Right lobe of liver (tissue), 6 donors: ENCODE measurements at regions not wholly inside any gene's neighbourhood (a gene's known extent, or its start where the extent isn't known, plus 50 kb on each side); places are given as distances from the start of the nearest gene placed in this dataset.
A peak's percentile ranks its signal among the peaks of the same experiment; 100 is the strongest.

Experiments used
- ATAC-seq, 4 donors: fragments of 200-7000 bp; cut with Tn5 transposase; one replicate each; pipeline ENCODE4 v1.9.1; 2020; ENCODE audit warnings: mild to moderate bottlenecking in 4 of 4, moderate library complexity in 4 of 4
- DNase-seq, 3 donors: peaks; one replicate each; pipeline ENCODE4 v3.0.0-alpha.2; 2020
- H3K27ac ChIP-seq, 3 donors: fragments of 200-600 bp; one replicate each; pipeline ENCODE4 v1.8.0; 2022
- H3K27me3 ChIP-seq, 2 donors: fragments of 200-600 bp; one replicate each; pipeline ENCODE4 v1.8.0; 2022
- H3K36me3 ChIP-seq, 4 donors: fragments of 200-600 bp; sonication (generic) in 1 of 4; one replicate each; pipeline versions ENCODE4 v1.5.1 to v1.8.0; 2017 to 2022; ENCODE audit warnings: control low read depth in 1 of 4
- H3K4me1 ChIP-seq, 4 donors: fragments of 200-600 bp; sonication (generic) in 1 of 4; one replicate each; pipeline versions ENCODE4 v1.5.1 to v1.8.0; 2017 to 2022; ENCODE audit warnings: control low read depth in 1 of 4
- H3K4me3 ChIP-seq, 3 donors: fragments of 200-600 bp; one replicate each; pipeline ENCODE4 v1.8.0; 2022
- H3K9me3 ChIP-seq, 4 donors: fragments of 200-600 bp; sonication (generic) in 1 of 4; one replicate each; pipeline versions ENCODE4 v1.5.1 to v1.8.0; 2017 to 2022; ENCODE audit warnings: control low read depth in 1 of 4
- POLR2A ChIP-seq: fragments of 450-650 bp; IDR thresholded peaks from one replicate; pipeline ENCODE4 v1.6.1; 2017; ENCODE audit warnings: antibody characterized with exemption, mild to moderate bottlenecking
- WGBS: methylation state at CpG from one replicate; pipeline ENCODE4 v1.1.6; 2018; ENCODE audit warnings: low coverage, low lambda C conversion rate; ENCODE audit not compliant: insufficient coverage; ENCODE audit errors: missing lambda C conversion rate; 5-methylcytosine and 5-hydroxymethylcytosine counted together
- intact Hi-C, 2 donors: fragments of 100-400 bp; cut with DNase I; formaldehyde crosslinking; loops; one replicate each; pipeline versions ENCODE4 v1.11.2 to v1.14.1; 2022
- TF ChIP-seq, protein P1 (sequence below), 4 donors: fragments of 200-600 bp in 3 of 4; fragments of 450-650 bp in 1 of 4; IDR thresholded peaks; one replicate each; pipeline versions ENCODE4 v1.5.1 to v1.8.0; 2016 to 2022; ENCODE audit warnings: antibody characterized with exemption in 4 of 4, mild to moderate bottlenecking in 2 of 4
- donor health status: DM: no; HTN: yes; CAD: no.
- donor health status: DM: no; HTN: no; CAD: no.
- donor health status: DM: no; HTN: no; CAD: no.
- donor health status: DM: no; HTN: yes; CAD: no.
- donor health status: DM: no; HTN: yes; CAD: no.

DNA sequence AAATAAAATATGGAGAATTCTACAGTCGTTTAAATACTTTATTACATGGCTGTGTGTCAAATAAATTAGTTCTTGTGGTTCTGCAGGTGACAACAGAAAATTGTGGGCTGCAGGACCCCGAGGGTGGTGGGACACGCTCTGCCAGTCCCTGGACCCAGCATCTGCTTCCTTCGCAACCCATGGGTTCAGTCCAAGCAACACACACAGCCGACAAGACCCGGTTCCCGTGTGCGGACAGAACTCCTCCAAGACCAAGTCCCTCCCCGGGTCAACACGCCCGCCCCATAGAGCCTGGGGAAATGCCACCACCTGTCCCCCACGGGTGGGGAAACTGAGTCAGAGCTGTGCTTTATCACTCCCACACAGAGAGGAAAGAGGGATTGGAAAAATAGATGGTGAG is 238.9 kb downstream of the BRD1 start:
- peak in 1 of 3 donors; percentile 35 for DNase-seq
- intact Hi-C loops = no loop called here
- no peaks in the 10 kb centered on the region for H3K9me3 ChIP-seq

DNA sequence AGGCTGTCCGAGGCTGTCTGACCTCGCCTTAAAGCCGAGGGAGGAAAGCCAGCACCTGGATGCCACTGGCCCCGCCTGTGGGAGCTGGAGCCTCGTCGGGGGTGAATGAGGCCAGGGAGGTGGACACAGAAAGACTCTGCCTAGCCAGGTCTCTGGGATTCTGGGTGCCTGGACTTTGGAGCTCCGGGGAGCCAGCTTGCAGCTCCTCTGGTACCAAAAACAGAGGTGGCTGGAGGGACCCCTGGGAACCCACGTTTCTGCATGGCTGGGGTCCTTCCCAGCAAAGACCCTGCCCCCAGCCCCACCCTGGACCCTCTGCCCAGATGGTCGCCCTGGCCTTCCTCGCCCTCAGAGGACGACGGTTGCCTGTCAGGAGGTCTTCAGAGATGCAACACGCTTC is 239.7 kb downstream of the BRD1 start:
- H3K27me3 ChIP-seq = no peaks in the 10 kb centered on the region
- no peaks in the 10 kb centered on the region for H3K4me1 ChIP-seq
- peak in 2 of 3 donors; percentile 12 to 40 for DNase-seq
- H3K4me3 ChIP-seq = no peak overlapping the region
- H3K9me3 ChIP-seq = no peaks in the 10 kb centered on the region
- 67% methylated on average over 8 of the region's 13 CpGs for WGBS
- intact Hi-C loops = no loop called here
- no peaks in the 10 kb centered on the region for H3K36me3 ChIP-seq
- ATAC-seq = no peak
- TF ChIP-seq, protein P1, sequence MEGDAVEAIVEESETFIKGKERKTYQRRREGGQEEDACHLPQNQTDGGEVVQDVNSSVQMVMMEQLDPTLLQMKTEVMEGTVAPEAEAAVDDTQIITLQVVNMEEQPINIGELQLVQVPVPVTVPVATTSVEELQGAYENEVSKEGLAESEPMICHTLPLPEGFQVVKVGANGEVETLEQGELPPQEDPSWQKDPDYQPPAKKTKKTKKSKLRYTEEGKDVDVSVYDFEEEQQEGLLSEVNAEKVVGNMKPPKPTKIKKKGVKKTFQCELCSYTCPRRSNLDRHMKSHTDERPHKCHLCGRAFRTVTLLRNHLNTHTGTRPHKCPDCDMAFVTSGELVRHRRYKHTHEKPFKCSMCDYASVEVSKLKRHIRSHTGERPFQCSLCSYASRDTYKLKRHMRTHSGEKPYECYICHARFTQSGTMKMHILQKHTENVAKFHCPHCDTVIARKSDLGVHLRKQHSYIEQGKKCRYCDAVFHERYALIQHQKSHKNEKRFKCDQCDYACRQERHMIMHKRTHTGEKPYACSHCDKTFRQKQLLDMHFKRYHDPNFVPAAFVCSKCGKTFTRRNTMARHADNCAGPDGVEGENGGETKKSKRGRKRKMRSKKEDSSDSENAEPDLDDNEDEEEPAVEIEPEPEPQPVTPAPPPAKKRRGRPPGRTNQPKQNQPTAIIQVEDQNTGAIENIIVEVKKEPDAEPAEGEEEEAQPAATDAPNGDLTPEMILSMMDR (IDR thresholded peaks at IDR 0.05) = no peak
- TF ChIP-seq POLR2A = no peak
- no peak overlapping the region for H3K27ac ChIP-seq

More for the DNA sequence above, 238.9 kb downstream of the BRD1 start:
- TF ChIP-seq, protein P1 (IDR thresholded peaks at IDR 0.05) = no peak
- TF ChIP-seq POLR2A = no peak
- no peaks in the 10 kb centered on the region for H3K36me3 ChIP-seq
- H3K27me3 ChIP-seq = no peaks in the 10 kb centered on the region
- 21% methylated on average over 3 of the region's 12 CpGs for WGBS
- no peak overlapping the region for H3K27ac ChIP-seq
- ATAC-seq = no peak
- H3K4me3 ChIP-seq = no peak overlapping the region
- H3K4me1 ChIP-seq = no peaks in the 10 kb centered on the region

DNA sequence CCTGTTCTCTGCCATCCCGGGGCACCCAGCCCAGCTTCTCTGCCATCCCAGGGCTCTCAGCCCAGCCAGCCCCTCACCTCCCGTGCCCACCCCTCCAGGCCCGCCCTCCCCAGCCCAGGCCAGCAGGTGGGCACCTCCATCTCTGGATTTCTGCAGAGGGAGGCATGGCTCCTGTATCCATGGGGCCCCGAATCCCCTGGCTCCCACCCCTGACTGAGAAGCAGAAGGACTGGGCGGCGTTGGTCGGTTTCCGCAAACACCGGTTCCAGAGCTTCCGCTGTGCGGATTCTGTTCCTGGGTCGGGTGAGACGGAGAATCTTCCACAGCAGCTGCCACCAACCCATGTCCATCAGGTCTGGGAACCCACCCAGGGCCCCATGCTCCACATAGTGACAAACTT is 240.3 kb downstream of the BRD1 start:
- 76% methylated on average over 5 of the region's 13 CpGs for WGBS
- Histone ChIP-seq H3K36me3 (no peaks in the 10 kb centered on the region), H3K27me3 (no peaks in the 10 kb centered on the region), H3K4me1 (no peaks in the 10 kb centered on the region), H3K4me3 (no peak overlapping the region), H3K9me3 (no peaks in the 10 kb centered on the region), H3K27ac (no peak overlapping the region)
- intact Hi-C loops = no loop called here
- DNase-seq (no peak), ATAC-seq (no peak)
- TF ChIP-seq, protein P1 (IDR thresholded peaks at IDR 0.05) = no peak
- TF ChIP-seq POLR2A = no peak

DNA sequence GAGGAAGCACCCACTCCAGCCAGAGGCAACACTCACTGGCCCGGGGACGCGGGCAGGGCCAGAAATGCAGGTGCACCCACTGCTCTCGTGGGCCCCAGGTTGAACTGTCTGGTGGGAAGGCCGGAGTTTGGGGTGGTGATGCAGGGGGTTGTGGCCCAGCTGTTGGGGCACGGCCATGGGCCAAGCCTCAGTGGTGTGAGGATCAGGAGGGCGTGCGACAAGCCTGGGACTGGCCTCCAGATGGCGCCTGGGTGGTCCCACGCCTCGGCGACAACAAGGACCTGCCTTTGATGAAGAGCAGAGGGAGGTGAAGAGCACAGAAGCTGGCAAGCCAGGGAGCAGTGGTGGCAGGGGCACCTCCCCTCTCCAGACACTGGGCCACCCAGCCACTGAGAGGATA is 240.8 kb downstream of the BRD1 start:
- H3K27ac ChIP-seq = no peak overlapping the region
- H3K4me1 ChIP-seq = no peaks in the 10 kb centered on the region
- H3K27me3 ChIP-seq = no peaks in the 10 kb centered on the region
- intact Hi-C loops = no loop called here
- ATAC-seq = no peak
- no CpG with 5 or more reads among the region's 12 CpGs for WGBS
- DNase-seq = peak in 1 of 3 donors; percentile 42
- TF ChIP-seq POLR2A = no peak
- TF ChIP-seq, protein P1 (IDR thresholded peaks at IDR 0.05) = no peak
- no peaks in the 10 kb centered on the region for H3K36me3 ChIP-seq
- no peaks in the 10 kb centered on the region for H3K9me3 ChIP-seq
- no peak overlapping the region for H3K4me3 ChIP-seq

DNA sequence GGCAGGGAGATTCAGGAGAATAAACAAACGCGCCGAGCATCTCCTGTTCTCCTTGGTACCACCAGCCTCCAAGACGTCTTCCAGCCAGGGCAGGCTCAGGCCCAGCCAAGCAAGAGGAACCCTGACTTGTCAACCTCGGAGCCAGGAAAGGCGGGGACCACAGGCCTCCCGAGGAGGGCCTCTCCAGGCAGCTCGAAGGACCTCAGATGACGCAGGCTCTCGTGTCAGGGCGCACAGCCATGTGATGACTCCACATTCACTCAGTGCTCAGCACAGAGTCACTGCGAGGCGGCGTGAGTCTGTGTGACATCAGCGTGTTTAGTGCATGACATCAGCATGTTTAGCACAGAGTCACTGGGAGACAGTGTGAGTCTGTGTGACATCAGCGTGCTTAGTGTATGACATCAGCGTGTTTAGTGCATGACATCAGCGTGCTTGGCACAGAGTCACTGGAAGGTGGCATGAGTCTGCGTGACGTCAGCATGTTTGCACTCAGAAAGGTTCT is 241.4 kb downstream of the BRD1 start:
- peak in 1 of 3 donors; percentile 32 for DNase-seq
- ATAC-seq = no peak
- no peaks in the 10 kb centered on the region for H3K27me3 ChIP-seq
- H3K9me3 ChIP-seq = no peaks in the 10 kb centered on the region
- intact Hi-C loops = no loop called here
- no peak for TF ChIP-seq POLR2A
- TF ChIP-seq, protein P1 (IDR thresholded peaks at IDR 0.05) = no peak
- no peaks in the 10 kb centered on the region for H3K4me1 ChIP-seq
- no peaks in the 10 kb centered on the region for H3K36me3 ChIP-seq
- 65% methylated on average over 6 of the region's 20 CpGs for WGBS
- no peak overlapping the region for H3K4me3 ChIP-seq
- no peak overlapping the region for H3K27ac ChIP-seq
